GM18498 (cell line): ENCODE measurements at regions not wholly inside any gene's neighbourhood (a gene's known extent, or its start where the extent isn't known, plus 50 kb on each side); places are given as distances from the start of the nearest gene placed in this dataset.

Source experiments
- ATAC-seq: cut with Tn5 transposase; IDR thresholded peaks from one replicate; pipeline ENCODE4 v1.9.1; 2021; ENCODE audit warnings: mild to moderate bottlenecking, moderate library complexity; ENCODE audit not compliant: unreplicated experiment

DNA sequence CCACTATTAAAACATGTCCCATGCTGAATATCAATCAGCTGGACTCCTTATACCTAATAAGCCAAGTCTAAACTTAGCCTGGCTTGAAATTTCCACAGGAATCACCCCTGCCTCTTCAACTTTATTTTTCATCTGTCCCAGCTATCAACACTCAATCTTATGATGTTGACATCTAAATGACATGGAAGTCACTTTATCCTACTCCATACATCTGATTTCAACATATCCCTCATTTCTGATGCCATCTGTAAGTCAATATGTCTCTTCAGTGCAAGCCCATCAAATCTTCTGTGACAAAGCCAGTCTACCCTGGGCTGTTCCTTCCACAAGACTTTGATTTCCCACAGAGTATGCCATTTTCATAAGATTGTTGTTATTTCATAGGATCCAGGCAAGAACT is 143.6 kb upstream of the SEMA6D start:
- no peak for ATAC-seq

GRCh38 chr15:47577000-47577399 is 140.3 kb upstream of the SEMA6D start:
- no peak for ATAC-seq

- ATAC-seq: no peak
Observed at GRCh38 chr15:47577461-47577860, 139.8 kb upstream of the SEMA6D start.

GRCh38 chr15:47582233-47582632 is 135.1 kb upstream of the SEMA6D start:
- ATAC-seq: no peak

DNA sequence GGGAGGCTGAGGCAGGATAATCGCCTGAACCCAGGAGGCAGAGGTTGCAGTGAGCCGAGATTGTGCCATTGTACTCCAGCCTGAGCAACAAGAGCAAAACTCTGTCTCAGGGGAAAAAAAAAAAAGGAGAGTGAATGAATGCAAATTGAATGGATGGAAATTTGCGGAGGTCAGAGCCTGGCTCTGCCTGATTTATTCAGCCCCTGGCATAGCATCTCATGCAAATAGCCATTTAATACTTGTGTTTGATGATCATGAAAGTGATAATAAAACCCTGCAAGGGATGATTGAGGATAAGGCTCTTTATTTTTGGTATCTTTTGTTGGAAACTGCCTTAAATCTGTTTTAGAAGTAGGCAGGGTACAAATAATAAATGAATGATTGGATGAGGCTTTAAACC is 133.0 kb upstream of the SEMA6D start:
- no peak for ATAC-seq

DNA sequence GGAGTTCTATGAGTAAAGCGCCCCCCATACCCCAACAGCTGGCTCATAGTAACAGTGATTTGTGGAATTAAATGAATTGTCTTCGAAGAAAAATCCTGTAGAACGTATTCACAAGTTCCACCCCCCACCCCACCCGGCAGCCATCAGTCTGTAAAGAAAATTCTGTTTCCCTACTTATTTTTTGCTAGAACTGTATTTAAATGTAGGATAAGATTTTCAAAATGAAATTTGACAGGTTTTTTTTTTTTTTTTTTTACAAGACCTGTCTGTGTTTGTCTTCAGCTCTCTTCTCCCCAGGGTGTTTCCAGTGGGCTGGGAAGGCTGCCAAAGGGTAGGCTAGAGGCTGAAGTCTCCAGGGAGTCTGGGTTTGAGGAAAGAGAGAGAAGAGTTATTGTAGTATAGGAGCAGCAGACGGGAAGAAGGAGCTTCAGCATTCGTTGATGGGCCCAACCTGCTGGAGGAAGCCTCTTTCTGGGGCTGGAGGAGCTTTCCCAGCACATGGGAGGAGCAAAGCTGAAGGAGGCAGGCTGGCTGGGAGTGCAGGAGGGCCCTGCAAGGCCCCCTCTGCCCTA is 130.6 kb upstream of the SEMA6D start:
- no peak for ATAC-seq

DNA sequence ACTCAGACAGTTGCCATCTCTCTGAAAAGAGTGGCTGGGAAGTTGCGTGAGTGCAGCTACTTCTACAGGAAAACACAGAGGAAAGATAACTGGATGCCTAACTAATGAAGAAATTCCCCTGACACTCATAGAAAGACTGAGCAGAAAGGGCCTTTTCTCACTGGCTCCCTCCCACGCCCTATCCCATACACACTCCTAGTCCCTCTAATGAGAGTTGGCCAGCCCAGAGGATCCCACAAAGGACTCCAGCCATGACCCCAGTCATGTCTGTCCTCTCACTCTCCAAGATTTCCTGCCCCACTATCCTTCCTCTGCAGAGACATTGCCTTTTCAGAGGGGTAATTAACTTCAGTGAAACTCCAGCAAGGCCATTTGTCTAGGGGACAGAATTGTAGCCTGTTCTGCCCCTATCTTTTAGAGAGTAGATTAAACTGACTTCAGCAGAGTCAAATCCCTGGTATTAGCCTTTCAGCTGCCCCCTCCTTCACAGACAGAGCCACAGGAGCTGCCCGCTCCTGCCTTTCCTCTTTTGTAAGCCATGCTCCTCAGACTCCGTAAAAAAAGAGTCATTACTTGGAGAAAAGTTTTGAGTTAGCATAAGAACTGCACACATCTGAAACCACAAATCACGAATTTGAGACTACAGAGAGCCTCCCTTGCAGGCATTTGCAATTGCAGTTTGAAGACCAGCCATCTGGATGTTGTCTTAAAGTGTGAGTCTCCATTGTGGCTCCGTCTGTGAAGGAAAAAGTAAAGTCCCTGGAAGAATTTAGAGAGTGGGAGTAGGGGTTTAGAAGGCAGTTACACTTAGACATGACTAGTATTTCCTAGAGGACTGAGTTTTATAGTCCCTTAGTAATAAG is 129.1 kb upstream of the SEMA6D start:
- ATAC-seq: no peak

DNA sequence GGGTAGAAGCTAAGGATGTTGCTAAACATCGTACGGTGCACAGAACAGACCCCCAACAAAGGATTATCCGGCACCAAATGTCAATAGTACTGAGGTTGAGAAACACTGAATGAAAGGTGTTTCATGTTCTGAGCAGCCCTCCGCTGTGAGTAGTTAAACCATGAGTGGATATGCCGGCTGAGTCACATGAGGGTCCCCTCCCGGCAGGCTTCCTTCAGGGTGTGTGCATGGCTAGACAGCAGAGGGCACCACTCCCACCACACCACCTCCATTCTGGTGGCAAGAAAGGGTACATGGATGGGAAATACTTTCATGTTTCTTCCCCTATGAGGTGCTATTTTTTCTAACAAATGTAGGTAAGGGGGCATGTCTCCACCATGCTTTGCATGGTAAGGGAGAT is 128.3 kb upstream of the SEMA6D start:
- ATAC-seq: no peak

GRCh38 chr15:47598996-47599395 is 118.3 kb upstream of the SEMA6D start:
- ATAC-seq: no peak

GRCh38 chr15:47599806-47600205 is 117.5 kb upstream of the SEMA6D start:
- ATAC-seq: no peak

DNA sequence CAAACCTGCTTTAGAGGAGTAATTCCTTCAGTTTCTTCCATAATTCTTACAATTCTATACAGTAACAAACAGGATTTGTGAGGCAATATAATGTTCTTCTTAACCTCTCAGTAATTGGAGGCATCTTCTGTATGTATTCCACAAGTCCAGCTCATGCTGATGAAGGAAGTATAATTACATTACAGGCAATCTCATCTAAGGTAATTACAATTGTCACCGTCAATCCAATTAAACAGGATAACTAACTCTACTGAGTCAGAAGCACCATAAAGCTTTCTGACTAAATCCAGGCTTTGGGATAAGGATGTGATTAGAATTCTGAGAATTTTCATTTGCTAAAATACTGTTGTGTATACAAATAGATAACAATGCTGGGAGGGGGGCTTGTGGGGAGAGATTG is 115.2 kb upstream of the SEMA6D start:
- no peak for ATAC-seq

- ATAC-seq: no peak
Observed at GRCh38 chr15:47603026-47603425, 114.3 kb upstream of the SEMA6D start.

DNA sequence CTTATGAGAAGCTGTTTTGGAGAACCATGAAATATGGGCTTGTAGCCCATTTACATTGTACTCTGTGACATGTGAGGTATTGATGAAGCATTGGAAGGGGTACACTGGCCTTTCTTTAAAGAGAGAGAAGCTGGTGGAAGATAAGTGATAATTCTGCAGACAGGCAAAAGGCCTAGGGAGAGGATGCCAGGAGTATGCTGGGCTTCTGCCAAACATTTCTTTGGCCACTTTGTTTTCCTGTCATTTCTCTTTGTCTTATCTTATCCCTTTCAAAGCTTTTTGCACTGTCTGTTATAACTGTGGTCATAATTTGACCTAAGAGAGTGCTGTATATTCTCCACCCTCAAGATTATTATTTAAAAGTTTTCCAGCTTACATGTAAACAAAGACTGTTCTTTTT is 109.6 kb upstream of the SEMA6D start:
- no peak for ATAC-seq

- ATAC-seq: no peak
Observed at GRCh38 chr15:47609693-47610092, 107.6 kb upstream of the SEMA6D start.

DNA sequence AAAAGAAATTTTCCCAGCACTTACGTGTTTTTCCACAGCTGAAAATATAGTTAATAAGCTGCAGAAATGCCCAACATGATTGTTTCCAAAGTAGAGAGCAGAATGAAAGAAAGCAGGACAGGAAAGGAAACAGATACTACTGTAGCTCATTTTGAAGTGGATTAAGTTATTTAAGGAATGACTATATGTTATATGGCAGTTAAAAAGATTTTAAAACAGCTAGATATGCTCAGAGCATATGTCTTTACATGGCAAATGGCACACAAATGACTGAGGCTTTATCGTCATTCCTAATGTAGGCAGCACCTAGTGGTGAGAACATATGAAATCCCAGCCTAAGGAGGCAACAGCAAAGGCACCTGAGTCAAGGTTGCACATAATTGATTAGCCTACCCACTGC is 106.6 kb upstream of the SEMA6D start:
- ATAC-seq: no peak

DNA sequence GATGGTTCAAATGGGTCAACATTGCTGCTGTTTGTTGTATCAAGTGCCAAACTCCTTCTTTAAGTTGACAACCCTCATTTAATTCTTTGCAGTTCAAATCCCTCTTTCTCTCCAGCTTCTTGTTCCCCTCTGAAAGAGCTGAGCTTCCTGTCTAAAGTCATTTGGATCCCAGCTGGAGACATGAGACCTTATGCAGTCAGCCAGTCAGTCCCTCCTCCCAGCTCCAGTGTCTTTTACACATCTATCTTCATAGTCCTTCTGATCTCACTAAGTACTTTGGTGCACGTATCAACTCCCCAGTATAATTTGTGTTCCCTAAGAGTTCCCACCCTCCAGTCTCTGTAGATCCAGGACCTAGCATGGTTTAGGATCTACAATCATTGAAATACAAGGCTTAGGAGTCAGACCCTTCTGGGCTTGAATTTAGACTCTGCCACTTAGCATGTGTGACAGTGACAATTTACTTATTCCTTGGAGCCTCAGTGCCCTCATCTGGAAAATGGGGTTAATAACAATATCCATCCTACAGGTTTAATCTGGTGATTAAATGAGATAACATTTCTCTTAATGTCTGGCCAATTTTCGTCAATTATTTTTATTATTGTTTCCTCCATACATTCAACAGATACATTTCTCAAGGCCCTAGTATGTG is 102.8 kb upstream of the SEMA6D start:
- ATAC-seq: no peak

DNA sequence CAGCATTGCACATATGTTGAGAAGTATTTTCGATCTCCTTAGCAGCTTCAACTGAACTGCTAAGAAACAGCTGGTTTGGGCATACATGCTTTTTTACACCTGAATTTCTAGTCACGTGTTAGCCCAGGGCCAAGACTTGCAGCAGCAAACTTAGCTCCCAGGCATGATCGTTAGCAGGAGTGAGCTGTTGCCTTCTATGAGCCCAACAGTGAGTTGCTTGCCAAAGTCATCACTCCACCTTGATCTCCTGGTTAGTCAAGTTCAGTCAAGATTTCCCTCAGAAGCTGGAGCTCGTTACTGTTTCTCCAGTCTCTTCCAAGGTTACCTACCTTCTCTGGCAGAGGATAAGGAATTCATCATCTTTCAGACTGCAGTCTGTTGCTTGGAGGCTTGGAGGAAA is 100.4 kb upstream of the SEMA6D start:
- no peak for ATAC-seq

- ATAC-seq: no peak
Observed at GRCh38 chr15:47618241-47618640, 99.1 kb upstream of the SEMA6D start.

DNA sequence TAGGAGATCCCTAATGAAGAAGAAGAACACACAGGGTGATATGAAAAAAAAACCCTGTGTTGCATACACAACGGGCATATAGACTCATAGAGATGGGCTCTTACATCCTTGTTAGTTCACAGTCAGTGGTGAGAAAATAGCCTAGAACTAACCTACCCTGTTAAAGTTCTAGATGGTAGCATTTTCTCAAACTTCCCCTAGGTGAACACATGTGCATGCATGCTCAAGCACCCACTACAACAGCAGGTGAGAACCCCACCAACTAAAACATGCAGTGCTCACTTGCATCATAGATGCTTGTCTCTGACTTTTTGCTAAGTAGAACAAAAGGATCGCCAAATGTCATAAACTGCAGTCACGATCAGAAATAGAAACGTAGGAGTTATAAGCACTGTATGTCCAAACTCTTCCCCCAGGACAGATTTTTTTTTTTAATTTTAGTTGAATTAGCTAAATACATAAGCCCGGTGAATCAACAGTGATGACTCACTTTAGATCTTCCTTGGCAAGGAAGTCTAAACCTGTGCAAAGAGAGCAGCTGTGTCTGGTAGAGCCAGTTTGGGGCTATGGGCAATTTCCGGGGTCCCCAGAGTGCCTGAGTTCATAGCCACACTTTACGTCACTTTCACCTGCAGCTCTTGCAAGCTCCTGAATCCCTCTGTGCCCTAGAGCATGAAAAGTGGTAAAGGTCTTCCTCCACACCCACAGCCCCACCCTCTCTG is 96.2 kb upstream of the SEMA6D start:
- no peak for ATAC-seq

DNA sequence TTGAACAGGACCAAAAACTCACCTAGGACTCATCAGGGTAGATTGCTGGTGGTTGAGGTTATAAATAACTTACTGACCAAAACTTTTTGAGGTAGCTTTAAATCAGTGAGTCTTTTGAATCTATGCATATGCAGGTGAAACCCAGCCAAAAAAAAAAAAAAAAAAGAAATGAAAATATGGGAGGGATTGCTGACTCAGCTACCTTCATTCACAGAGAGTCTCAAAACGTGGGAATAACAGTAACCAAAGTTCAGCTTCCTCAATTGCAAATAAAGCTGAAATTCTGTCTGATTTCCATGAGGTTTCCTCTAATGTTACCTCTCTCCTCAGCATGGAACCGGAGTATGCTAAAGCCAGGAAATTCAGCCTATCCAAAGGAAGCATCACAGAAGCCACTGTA is 95.2 kb upstream of the SEMA6D start:
- no peak for ATAC-seq

DNA sequence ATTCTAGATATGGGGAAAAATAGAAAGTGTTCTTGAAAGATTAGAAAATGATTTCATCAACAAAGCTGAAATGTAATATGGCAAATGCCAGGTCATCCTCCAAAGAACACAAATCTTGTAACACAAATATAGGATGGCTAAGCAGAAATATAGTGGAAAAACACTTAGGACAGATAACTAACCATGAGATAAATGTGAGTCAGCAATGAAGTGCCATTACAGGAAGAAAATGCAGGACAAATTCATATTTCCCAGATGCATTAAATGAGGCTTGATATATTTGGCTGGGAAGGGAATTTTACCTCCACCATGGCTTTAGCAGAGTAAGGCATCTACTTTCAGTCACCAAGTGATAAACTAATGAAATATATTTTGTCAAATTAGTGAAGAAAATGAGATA is 92.8 kb upstream of the SEMA6D start:
- no peak for ATAC-seq

DNA sequence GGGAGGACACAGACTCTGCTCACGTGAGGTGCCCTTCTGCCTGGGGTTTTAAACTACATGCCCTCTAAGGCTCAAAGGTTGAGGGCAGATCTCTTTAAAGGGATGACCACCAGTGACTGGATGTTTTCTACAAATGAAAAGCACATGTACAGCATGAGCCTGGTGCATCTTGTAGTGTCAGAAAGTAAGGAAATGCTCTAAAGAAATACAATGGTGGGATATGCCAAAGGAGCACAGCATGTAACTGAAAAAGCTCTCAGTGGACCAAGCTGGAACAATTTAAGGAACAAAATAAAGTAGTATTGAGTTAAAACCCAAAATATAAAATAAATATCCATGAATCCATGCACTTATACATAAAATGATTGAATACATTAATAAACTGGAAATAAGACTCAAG is 78.3 kb upstream of the SEMA6D start:
- no peak for ATAC-seq
